VCaP (cell line): ENCODE measurements at regions not wholly inside any gene's neighbourhood (a gene's known extent, or its start where the extent isn't known, plus 50 kb on each side); places are given as distances from the start of the nearest gene placed in this dataset.
"Not testable (repeated sequence)": the region's sequence is repeated elsewhere in the genome, so short reads cannot be mapped to it uniquely, and the experiment has no call there.

Experiments used
- H3K27ac ChIP-seq: fragments of 450-650 bp; 2 replicates; pipeline ENCODE4 v1.5.1; 2017
- CTCF ChIP-seq: fragments of 450-650 bp; conservative IDR thresholded peaks from 2 replicates; pipeline ENCODE4 v1.5.1; 2017; ENCODE audit warnings: mild to moderate bottlenecking, moderate library complexity

GRCh38 chr5:124614105-124614504 is 132.3 kb downstream of the ZNF608 start:
- H3K27ac ChIP-seq = no peak overlapping the region
- TF ChIP-seq CTCF = no peak

GRCh38 chr5:124613273-124613953 is 133.0 kb downstream of the ZNF608 start:
- no peak overlapping the region for H3K27ac ChIP-seq
- TF ChIP-seq CTCF = no peak

DNA sequence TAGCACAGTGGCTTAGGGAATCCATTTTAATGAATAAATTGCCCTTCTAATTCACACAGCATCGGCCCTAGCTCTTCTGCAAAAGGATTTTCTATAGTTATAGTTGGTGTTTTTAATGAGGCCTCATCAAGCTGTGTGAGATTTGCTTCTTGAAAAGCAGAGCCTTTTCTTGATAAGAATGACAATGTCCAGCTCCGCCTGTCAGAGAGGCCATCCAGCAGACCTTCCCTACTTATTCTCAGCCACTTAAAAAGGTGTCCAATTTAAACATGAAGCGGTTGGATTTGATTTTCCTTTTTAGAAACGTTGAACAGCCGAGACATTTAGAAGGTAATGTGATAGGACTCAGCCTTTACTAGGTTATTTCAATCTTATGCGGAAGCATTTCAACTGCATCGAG is 134.4 kb downstream of the ZNF608 start:
- no peak for TF ChIP-seq CTCF
- no peak overlapping the region for H3K27ac ChIP-seq

- H3K27ac ChIP-seq = not testable (repeated sequence)
Measured at GRCh38 chr5:124611262-124611661, 135.2 kb downstream of the ZNF608 start.

DNA sequence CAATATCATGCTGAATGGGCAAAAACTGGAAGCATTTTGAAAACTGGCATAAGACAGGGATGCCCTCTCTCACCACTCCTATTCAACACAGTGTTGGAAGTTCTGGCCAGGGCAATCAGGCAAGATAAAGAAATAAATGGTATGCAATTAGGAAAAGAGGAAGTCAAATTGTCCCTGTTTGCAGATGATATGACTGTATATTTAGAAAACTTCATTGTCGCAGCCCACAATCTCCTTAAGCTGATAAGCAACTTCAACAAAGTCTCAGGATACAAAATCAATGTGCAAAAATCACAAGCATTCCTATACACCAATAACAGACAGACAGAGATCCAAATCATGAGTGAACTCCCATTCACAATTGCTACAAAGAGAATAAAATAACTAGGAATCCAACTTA is 136.8 kb downstream of the ZNF608 start:
- not testable (repeated sequence) for H3K27ac ChIP-seq

- H3K27ac ChIP-seq = no peak overlapping the region
- TF ChIP-seq CTCF = no peak
Measured at GRCh38 chr5:124606543-124606942, 139.9 kb downstream of the ZNF608 start.

DNA sequence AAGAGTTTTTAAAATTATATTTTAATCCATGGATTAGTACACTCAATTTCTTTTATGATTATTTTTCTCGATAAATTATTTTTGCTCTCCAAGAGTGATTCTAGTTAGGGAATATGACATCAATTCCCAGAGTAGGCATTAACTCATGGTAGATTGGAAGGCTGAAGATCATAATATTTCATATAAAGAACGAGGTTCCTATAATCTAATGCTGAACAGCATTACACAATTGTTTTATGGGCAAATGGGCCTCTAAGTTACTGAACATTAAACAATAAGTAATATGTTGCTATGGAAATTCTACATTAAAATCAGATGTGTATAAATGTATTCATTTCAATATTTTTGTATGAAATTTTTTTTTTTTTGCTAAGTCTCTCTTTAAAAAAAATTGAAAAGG is 140.3 kb downstream of the ZNF608 start:
- TF ChIP-seq CTCF = no peak
- no peak overlapping the region for H3K27ac ChIP-seq

- H3K27ac ChIP-seq = no peak overlapping the region
- no peak for TF ChIP-seq CTCF
Measured at GRCh38 chr5:124605541-124605940, 140.9 kb downstream of the ZNF608 start.

- TF ChIP-seq CTCF = no peak
- H3K27ac ChIP-seq = no peak overlapping the region
Measured at GRCh38 chr5:124604419-124604818, 142.0 kb downstream of the ZNF608 start.
